HG03103 (cell line): ENCODE measurements at regions not wholly inside any gene's neighbourhood (a gene's known extent, or its start where the extent isn't known, plus 50 kb on each side); places are given as distances from the start of the nearest gene placed in this dataset.

Experiments used
- ATAC-seq: cut with Tn5 transposase; IDR thresholded peaks from one replicate; pipeline ENCODE4 v1.9.1; 2021; ENCODE audit warnings: low read depth; ENCODE audit not compliant: unreplicated experiment

- no peak for ATAC-seq
These were observed 572.1 kb upstream of the IGFBP3 start for GRCh38 chr7:46493196-46493595.

DNA sequence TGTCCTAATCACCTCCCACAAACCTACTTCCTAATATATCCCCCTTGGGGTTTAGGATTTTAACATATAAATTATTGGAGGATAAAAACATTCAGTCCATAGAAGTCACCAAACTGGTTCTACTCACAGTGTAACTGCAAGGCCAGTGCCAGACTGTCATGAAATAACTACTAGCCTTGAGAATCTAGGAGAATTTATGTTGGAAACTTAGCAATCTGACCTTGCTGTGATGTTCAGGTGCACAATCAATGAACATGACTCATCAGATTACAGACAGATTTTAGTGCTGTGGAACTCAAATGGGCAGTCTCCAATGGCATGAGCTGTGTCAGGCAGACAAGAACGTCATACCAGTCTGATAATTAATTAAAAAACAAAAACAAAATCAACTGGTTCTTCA lies 571.4 kb upstream of the IGFBP3 start:
- no peak for ATAC-seq

GRCh38 chr7:46490406-46490805 lies 569.3 kb upstream of the IGFBP3 start:
- no peak for ATAC-seq

GRCh38 chr7:46489106-46489505 lies 568.0 kb upstream of the IGFBP3 start:
- ATAC-seq: no peak

DNA sequence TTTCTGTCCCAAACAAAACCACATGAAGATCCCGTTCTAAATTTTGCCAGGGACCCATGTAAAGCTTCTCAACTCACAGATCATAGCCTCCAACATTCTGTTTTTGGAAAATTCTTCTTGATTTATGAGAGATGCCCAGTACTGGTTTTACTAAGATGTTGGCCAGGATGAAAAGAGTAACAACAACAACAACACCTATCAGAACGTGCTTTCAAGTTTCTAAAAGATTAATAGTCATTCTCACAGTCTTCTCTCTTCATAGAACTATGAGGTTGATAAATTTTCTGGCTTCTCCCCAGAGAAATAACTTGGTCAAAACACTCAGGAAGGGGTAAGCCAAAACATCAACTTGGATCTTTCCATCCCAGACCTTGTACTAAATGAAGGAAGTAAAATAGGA lies 567.5 kb upstream of the IGFBP3 start:
- no peak for ATAC-seq

DNA sequence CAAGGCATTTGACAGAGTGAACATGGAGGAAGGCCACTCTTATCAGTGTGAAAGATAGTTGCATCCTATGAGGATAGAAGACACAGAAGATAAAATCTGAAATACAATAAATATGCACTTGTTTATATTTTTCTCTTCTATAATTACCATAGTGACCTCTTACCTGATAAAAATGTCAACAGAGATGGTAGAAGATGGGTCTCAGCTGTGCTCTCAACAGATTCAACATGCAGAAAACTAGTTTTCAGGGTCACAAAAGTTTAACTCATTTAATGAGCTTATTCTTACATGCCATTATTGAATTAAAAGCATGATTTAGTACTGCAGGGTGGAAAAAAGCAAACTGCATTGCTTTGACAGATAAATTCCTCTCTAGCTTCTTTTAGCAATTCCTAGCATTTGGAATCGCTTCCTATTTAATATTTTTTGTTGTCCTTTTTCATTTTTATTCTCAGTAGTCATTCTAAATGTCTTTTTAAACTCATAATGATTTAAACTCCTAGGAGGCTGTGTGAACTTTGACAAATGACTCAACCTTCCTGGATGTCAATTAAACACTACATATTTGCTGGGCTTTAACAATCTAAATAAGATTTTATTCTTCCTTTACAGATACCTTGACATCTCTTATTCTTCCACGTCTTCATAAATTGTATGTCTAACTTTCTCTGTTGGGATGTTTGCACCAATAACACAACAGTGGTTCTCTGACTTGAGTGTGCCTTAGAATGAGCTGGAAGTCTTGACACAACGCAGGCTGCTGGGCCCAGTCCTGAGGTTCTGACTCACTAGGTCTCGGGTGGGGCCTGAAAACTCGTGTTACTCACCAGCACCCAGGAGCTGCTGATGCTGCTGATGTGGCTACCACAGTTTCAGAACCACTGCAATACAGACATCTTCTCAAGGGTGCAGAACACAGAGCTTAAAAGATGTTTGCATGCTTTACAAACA lies 565.5 kb upstream of the IGFBP3 start:
- ATAC-seq: no peak

- ATAC-seq: no peak
These were observed 564.5 kb upstream of the IGFBP3 start for GRCh38 chr7:46485481-46486065.

DNA sequence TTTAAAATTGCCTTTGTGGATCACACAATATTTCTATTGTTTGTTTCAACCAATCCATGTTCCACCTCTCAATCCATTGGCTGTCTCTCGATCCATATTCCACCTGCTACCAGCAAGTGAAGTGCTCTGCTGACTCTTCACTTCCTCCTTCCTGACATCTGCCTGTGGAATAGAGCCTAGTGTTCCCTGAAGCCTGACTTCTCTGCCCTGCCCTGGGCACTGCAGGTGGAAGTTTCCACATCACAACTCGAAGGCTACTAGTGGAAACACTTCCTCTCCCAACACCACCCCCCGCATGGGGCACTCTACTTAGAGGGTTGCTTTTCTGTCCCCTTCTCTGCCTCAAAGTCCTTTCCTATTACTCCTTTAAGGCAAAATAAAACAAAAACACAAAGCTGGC lies 563.8 kb upstream of the IGFBP3 start:
- ATAC-seq: no peak

DNA sequence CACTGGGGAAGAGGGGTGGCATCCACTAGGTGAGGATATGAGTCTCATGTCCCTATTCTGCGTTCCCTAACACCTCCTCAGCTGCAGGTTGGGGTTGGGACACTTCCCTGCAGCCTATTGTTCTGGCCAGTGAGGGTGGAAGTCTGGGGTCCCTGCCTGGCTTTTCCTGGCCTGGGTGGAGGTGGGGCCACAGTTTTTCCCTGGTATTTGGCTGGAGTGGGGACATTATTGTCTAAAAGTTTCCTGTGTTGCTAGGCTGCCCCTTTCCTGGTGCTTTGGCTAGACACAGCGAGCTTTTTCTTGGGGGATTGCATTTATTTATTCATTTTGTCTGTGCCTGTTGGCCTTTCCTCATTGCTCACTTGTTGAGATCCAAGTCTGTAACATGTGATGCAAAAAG lies 559.5 kb upstream of the IGFBP3 start:
- no peak for ATAC-seq

DNA sequence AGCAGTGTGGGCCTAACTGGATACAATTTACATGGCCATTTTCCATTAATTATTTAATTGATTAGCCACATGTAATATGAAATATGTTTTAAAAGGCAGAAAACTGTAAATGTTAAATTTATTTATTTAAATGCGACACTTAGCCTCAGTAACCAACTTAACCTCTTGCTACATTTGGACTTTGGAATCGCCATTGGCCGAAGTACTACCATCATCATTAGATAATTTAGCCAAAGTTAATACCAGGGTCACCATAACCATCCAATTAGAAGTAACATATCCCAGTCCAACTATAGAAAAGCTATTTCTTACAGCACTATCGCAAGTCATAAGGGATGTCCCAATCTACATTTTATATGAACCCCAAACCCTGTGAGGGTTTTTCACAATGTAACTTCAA lies 558.6 kb upstream of the IGFBP3 start:
- ATAC-seq: no peak

DNA sequence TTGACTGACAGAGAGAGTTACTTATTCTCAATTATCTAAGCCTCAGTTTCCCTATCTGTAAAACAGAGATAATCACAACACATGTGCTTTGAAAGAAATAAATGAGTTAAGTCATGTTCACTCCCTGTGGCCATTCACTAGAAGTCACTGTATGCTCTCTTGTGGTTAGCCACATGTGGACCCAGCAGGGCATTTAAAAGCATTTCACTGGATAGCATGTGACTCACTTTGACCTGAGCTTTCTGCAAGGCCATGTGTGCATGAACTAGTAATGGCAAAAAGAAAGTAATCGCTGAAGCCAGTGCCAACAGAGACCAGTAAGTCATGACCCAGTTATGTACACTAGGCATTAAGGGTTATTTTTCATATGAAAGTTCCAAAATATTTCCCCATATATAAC lies 557.0 kb upstream of the IGFBP3 start:
- ATAC-seq: no peak

DNA sequence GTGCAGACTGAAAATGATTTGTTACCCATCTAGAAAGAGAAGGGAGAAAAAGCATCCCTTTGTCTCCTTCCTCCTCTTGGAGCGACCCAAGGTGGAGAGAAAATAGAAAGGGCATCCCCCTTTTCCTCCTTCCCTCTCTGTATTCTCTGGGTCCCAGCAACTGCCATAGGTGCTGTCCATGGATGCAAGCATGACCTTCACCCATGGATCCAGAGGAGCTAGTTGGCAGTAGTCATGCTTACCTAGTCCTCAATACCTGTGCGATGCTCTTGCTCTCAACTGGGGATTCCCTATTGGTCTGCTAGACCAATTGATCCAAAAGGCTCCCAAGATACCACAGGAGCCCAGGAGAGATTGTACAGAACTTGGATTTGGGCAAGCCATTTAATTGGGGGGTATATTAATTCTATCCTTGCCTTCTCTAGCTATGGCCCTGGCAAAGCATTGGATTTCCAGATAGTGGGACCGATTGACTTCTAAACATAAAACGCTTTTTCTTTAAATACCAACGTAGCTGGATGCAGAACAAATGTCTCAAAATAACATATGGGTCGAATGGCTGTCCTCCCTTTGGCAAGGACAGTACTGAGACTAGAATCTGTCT lies 547.8 kb upstream of the IGFBP3 start:
- no peak for ATAC-seq

DNA sequence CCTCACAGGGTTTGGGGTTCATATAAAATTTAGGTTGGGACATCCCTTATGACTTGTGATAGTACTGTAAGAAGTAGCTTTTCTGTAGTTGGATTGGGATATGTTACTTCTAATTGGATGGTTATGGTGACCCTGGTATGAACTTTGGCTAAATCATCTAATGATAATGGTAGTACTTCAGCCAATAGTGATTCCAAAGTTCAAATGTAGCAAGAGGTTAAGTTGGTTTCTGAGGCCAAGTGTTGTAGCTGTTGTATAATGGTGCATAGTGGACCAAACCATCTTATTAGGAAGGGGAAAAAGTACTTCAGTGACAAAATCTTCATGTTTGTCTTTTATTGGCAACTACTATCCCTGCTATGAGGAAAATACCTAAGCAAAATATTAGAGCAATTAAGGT lies 542.1 kb upstream of the IGFBP3 start:
- no peak for ATAC-seq

DNA sequence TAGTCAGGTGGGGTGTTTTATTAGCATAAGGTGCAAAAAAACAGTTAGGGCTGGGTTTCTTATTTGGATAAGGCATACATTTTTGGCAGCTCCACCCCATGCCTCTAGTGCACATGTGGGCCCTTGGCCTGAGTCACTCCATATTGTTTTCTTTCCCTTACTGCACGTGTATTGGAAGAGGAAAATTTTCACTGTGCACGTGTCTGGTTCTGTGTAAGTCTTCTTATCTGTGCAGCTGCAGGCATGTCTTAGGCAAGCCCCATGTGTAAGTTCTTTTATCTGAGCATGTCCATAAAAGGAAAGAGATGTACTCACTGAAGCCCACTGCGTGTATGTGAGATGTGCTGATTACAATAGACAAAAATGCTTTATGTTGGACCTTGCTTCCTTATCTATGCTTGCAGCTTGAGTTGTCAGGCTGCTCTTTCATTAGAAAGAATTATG lies 540.3 kb upstream of the IGFBP3 start:
- ATAC-seq: no peak

GRCh38 chr7:46459942-46460341 lies 538.9 kb upstream of the IGFBP3 start:
- no peak for ATAC-seq

DNA sequence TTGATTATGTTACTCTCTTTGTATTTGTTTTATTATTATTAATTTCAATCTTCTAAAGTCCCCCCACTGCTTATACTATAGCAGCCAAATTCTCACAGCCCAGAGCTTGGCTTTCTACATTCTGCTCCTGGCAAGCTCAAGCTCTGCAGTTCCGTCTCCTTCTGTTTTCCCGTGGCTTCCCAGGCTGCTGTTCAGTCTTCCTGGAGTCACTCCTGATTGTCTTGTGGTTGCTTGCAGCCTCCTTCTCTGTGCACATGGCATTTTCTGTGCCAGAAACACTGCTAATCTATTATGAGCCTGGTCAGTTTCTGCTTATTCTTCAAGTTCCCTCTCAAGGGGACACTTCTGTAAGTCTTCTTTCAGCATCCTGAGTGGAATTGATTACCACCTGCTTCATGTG lies 533.7 kb upstream of the IGFBP3 start:
- ATAC-seq: no peak

GRCh38 chr7:46452561-46453135 lies 531.6 kb upstream of the IGFBP3 start:
- ATAC-seq: no peak

DNA sequence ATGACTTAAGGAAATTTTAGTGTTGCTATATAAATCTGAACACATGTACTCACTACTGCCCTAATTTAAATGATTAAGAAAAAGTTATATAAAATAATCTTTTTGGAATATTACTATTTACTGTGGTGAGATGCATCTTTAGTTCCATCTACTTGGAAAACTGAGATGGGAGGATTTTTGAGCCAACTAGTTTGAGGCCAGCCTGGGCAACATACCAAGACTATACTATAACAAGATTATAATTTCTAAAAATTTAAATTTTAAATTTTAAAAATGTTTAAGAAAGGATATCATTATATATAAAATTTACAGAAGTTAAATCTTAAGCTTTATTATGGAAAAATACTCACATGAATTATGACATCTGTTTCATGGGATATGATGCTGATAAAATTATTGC lies 530.8 kb upstream of the IGFBP3 start:
- ATAC-seq: no peak

DNA sequence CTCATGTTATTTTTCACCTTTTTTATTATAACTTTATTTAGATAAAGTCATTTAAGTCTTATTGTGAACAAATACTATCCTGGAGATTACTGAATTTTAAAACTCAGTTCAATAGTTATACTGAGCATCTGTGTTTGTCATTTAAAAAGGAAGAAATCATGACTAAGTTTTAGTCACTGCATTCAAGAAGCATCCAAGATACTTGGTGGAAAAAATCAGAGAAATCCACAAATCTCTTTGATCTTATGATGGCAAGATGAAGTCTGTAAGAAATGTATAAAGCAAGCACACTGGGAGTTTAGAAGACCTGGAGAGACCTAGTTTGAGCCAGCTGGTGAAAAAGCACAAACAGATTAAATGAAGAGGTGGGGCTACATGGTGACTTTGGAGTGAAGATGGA lies 529.8 kb upstream of the IGFBP3 start:
- no peak for ATAC-seq

DNA sequence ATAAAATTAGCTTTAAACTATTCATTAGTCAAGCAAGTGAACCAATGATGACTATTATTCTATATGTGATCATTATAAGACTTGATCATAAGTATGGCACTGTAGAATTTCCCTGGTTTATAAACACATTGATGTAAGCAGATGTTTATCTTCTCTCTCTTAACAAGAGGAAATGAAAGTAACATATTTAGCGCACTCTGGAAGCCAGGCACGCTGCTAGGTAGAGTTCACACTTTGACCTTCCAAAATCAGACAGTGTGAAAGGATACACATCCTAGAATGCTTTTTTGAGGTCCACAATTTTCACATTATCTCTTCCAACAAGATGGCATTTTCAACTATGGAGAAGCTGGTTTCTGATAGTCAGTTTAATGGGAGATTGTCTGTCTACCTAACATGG lies 529.4 kb upstream of the IGFBP3 start:
- no peak for ATAC-seq

- no peak for ATAC-seq
These were observed 528.7 kb upstream of the IGFBP3 start for GRCh38 chr7:46449743-46450142.
